ENCODE measurements at regions not wholly inside any gene's neighbourhood (a gene's known extent, or its start where the extent isn't known, plus 50 kb on each side); places are given as distances from the start of the nearest gene placed in this dataset.

- H3K27ac ChIP-seq (ENCODE audit: low read length in 2 of 2): no peak overlapping the region
- H3K9ac ChIP-seq (ENCODE audit: low read length): no peak overlapping the region
- no peak overlapping the region for H3K27ac Mint-ChIP-seq
- no peak for ATAC-seq (ENCODE audit: low read depth)
- peaks cover 3% of the 10 kb centered on the region for H3K27me3 Mint-ChIP-seq
- POLR2A ChIA-PET: no interaction called here
- H4K20me1 ChIP-seq (ENCODE audit: control insufficient read depth, insufficient read depth, low read length, poor library complexity, severe bottlenecking): no peaks in the 10 kb centered on the region
- DNase-seq: no peak
- H2AFZ ChIP-seq (ENCODE audit: insufficient read depth, low read depth, low read length, poor library complexity, severe bottlenecking): no peak overlapping the region
- WGBS (ENCODE audit: insufficient coverage): no CpG with 5 or more reads among the region's 1 CpG
- H3K9me3 ChIP-seq (ENCODE audit: control extremely low read depth in 1 of 3, control insufficient read depth in 2 of 3, insufficient read depth in 1 of 3, low read length in 2 of 3): no peaks in the 10 kb centered on the region
- peaks cover 14% of the 10 kb centered on the region for H3K4me1 Mint-ChIP-seq
- no peaks in the 10 kb centered on the region for H3K36me3 ChIP-seq (replicated peaks in 1 of 2; ENCODE audit: control extremely low read depth in 1 of 2, control insufficient read depth in 1 of 2, extremely low read depth in 1 of 2, insufficient read depth in 2 of 2, low read length in 1 of 2)
- H3K9me3 Mint-ChIP-seq (ENCODE audit: insufficient read depth): no peaks in the 10 kb centered on the region
- CTCF ChIA-PET: no interaction called here
- H3K27me3 ChIP-seq (replicated peaks in 1 of 4; ENCODE audit: control extremely low read depth in 1 of 4, control insufficient read depth in 3 of 4, insufficient read depth in 4 of 4, low read length in 3 of 4): peaks cover 0 to 3% (median 0%) of the 10 kb centered on the region in 4 experiments
- H3K4me1 ChIP-seq (ENCODE audit: control insufficient read depth in 2 of 2, insufficient read depth in 2 of 2, low read length in 2 of 2): peaks cover 0 to 8% of the 10 kb centered on the region in 2 donors
- TF ChIP-seq EZH2 (IDR thresholded peaks at IDR 0.05; ENCODE audit: borderline replicate concordance, insufficient read depth, low read depth, low read length, poor library complexity, severe bottlenecking): no peak
- no peak for TF ChIP-seq CTCF (IDR thresholded peaks at IDR 0.05)
- H3K4me3 ChIP-seq (ENCODE audit: control extremely low read depth in 1 of 5, extremely low read depth in 1 of 5, insufficient read depth in 1 of 5, low read depth in 2 of 5, low read length in 4 of 5): no peak overlapping the region
- intact Hi-C loops (cut with micrococcal nuclease): no loop called here
- H3K4me2 ChIP-seq (replicated peaks; ENCODE audit: low read depth, low read length, poor library complexity, severe bottlenecking): no peak overlapping the region
- no peaks in the 10 kb centered on the region for H3K79me2 ChIP-seq (ENCODE audit: control insufficient read depth, insufficient read depth, low read length)
- no peak overlapping the region for H3K4me3 Mint-ChIP-seq
Observed at GRCh38 chr2:217615171-217615570, 387.6 kb downstream of the TNS1 start.

GRCh38 chr2:217614498-217614897 lies 388.3 kb downstream of the TNS1 start:
- no peak overlapping the region for H3K27ac ChIP-seq (ENCODE audit: low read length in 2 of 2)
- POLR2A ChIA-PET: no interaction called here
- Mint-ChIP-seq H3K4me3 (no peak overlapping the region), H3K27ac (no peak overlapping the region), H3K27me3 (peaks cover 3% of the 10 kb centered on the region), H3K9me3 (ENCODE audit: insufficient read depth) (no peaks in the 10 kb centered on the region), H3K4me1 (peaks cover 17% of the 10 kb centered on the region)
- CTCF ChIA-PET: no interaction called here
- peaks cover 0 to 3% (median 0%) of the 10 kb centered on the region in 4 experiments for H3K27me3 ChIP-seq (replicated peaks in 1 of 4; ENCODE audit: control extremely low read depth in 1 of 4, control insufficient read depth in 3 of 4, insufficient read depth in 4 of 4, low read length in 3 of 4)
- no peaks in the 10 kb centered on the region for H3K36me3 ChIP-seq (replicated peaks in 1 of 2; ENCODE audit: control extremely low read depth in 1 of 2, control insufficient read depth in 1 of 2, extremely low read depth in 1 of 2, insufficient read depth in 2 of 2, low read length in 1 of 2)
- no peaks in the 10 kb centered on the region for H4K20me1 ChIP-seq (ENCODE audit: control insufficient read depth, insufficient read depth, low read length, poor library complexity, severe bottlenecking)
- no peak overlapping the region for H3K4me3 ChIP-seq (ENCODE audit: control extremely low read depth in 1 of 5, extremely low read depth in 1 of 5, insufficient read depth in 1 of 5, low read depth in 2 of 5, low read length in 4 of 5)
- H3K4me2 ChIP-seq (replicated peaks; ENCODE audit: low read depth, low read length, poor library complexity, severe bottlenecking): no peak overlapping the region
- peaks cover 0 to 8% of the 10 kb centered on the region in 2 donors for H3K4me1 ChIP-seq (ENCODE audit: control insufficient read depth in 2 of 2, insufficient read depth in 2 of 2, low read length in 2 of 2)
- intact Hi-C loops (cut with micrococcal nuclease): no loop called here
- WGBS (ENCODE audit: insufficient coverage): no CpG with 5 or more reads among the region's 3 CpGs
- H3K9me3 ChIP-seq (ENCODE audit: control extremely low read depth in 1 of 3, control insufficient read depth in 2 of 3, insufficient read depth in 1 of 3, low read length in 2 of 3): no peaks in the 10 kb centered on the region
- H3K79me2 ChIP-seq (ENCODE audit: control insufficient read depth, insufficient read depth, low read length): no peaks in the 10 kb centered on the region
- TF ChIP-seq EZH2 (IDR thresholded peaks at IDR 0.05; ENCODE audit: borderline replicate concordance, insufficient read depth, low read depth, low read length, poor library complexity, severe bottlenecking) (no peak), CTCF (IDR thresholded peaks at IDR 0.05) (no peak)
- ATAC-seq (ENCODE audit: low read depth) (no peak), DNase-seq (no peak)
- H2AFZ ChIP-seq (ENCODE audit: insufficient read depth, low read depth, low read length, poor library complexity, severe bottlenecking): no peak overlapping the region
- no peak overlapping the region for H3K9ac ChIP-seq (ENCODE audit: low read length)
